ENCODE measurements at regions not wholly inside any gene's neighbourhood (a gene's known extent, or its start where the extent isn't known, plus 50 kb on each side); places are given as distances from the start of the nearest gene placed in this dataset.
A peak's percentile ranks its signal among the peaks of the same experiment; 100 is the strongest.

DNA sequence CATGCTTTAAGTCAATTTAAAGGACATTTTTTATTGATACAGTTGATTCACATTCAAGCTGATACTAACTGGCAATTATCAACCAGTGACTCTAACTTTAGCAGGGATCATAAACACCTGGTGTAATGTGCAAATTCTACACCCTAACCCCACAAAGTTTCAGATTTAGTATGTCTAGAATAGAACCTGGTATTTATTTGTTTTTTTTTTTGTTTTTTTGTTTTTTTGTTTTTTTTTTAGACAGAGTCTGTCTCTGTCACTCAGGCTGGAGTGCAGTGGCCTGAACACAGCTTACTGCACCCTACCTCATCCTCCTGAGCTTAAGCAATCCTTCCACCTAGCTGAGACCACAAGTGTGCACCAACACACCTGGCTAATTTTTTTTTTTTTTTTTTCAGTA lies 311.2 kb upstream of the SEMA6A start (continued):
- TF ChIP-seq, protein P1, sequence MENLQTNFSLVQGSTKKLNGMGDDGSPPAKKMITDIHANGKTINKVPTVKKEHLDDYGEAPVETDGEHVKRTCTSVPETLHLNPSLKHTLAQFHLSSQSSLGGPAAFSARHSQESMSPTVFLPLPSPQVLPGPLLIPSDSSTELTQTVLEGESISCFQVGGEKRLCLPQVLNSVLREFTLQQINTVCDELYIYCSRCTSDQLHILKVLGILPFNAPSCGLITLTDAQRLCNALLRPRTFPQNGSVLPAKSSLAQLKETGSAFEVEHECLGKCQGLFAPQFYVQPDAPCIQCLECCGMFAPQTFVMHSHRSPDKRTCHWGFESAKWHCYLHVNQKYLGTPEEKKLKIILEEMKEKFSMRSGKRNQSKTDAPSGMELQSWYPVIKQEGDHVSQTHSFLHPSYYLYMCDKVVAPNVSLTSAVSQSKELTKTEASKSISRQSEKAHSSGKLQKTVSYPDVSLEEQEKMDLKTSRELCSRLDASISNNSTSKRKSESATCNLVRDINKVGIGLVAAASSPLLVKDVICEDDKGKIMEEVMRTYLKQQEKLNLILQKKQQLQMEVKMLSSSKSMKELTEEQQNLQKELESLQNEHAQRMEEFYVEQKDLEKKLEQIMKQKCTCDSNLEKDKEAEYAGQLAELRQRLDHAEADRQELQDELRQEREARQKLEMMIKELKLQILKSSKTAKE (IDR thresholded peaks at IDR 0.05; ENCODE audit: low read depth, poor library complexity, severe bottlenecking): peak; percentile 27
- TF ChIP-seq RUNX3 (IDR thresholded peaks at IDR 0.05; ENCODE audit: low read length) (peak; percentile 36; the same call in 1 of the 2 replicates), IKZF2 (IDR thresholded peaks at IDR 0.05) (peak; percentile 40 to 43; a peak in 2 of 4 replicates), ZNF384 (IDR thresholded peaks at IDR 0.05; ENCODE audit: borderline replicate concordance, low read depth, low read length) (peak; percentile 78), ZSCAN29 (IDR thresholded peaks at IDR 0.05) (no peak), IRF4 (IDR thresholded peaks at IDR 0.05; ENCODE audit: low read depth, low read length) (no peak), NBN (IDR thresholded peaks at IDR 0.05) (peak; percentile 73), MTA2 (IDR thresholded peaks at IDR 0.05; ENCODE audit: low read depth) (peak; percentile 82), ZBED1 (IDR thresholded peaks at IDR 0.05; ENCODE audit: borderline replicate concordance) (no peak), RAD21 (IDR thresholded peaks at IDR 0.05; ENCODE audit: insufficient read depth, low read depth, low read length) (no peak), RFX5 (IDR thresholded peaks at IDR 0.05; ENCODE audit: low read depth, low read length) (no peak), JUND (IDR thresholded peaks at IDR 0.05; ENCODE audit: low read depth, low read length) (no peak), YBX1 (IDR thresholded peaks at IDR 0.05) (no peak), MEF2B (IDR thresholded peaks at IDR 0.05; ENCODE audit: partially characterized antibody, poor library complexity, severe bottlenecking) (peak; percentile 49), ATF7 (IDR thresholded peaks at IDR 0.05; ENCODE audit: low read depth) (peak; percentile 74)
- TF ChIP-seq, protein P2, sequence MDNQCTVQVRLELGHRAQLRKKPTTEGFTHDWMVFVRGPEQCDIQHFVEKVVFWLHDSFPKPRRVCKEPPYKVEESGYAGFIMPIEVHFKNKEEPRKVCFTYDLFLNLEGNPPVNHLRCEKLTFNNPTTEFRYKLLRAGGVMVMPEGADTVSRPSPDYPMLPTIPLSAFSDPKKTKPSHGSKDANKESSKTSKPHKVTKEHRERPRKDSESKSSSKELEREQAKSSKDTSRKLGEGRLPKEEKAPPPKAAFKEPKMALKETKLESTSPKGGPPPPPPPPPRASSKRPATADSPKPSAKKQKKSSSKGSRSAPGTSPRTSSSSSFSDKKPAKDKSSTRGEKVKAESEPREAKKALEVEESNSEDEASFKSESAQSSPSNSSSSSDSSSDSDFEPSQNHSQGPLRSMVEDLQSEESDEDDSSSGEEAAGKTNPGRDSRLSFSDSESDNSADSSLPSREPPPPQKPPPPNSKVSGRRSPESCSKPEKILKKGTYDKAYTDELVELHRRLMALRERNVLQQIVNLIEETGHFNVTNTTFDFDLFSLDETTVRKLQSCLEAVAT (IDR thresholded peaks at IDR 0.05): peak; percentile 46; the same call in 1 of the 2 replicates
- TF ChIP-seq, protein P3, sequence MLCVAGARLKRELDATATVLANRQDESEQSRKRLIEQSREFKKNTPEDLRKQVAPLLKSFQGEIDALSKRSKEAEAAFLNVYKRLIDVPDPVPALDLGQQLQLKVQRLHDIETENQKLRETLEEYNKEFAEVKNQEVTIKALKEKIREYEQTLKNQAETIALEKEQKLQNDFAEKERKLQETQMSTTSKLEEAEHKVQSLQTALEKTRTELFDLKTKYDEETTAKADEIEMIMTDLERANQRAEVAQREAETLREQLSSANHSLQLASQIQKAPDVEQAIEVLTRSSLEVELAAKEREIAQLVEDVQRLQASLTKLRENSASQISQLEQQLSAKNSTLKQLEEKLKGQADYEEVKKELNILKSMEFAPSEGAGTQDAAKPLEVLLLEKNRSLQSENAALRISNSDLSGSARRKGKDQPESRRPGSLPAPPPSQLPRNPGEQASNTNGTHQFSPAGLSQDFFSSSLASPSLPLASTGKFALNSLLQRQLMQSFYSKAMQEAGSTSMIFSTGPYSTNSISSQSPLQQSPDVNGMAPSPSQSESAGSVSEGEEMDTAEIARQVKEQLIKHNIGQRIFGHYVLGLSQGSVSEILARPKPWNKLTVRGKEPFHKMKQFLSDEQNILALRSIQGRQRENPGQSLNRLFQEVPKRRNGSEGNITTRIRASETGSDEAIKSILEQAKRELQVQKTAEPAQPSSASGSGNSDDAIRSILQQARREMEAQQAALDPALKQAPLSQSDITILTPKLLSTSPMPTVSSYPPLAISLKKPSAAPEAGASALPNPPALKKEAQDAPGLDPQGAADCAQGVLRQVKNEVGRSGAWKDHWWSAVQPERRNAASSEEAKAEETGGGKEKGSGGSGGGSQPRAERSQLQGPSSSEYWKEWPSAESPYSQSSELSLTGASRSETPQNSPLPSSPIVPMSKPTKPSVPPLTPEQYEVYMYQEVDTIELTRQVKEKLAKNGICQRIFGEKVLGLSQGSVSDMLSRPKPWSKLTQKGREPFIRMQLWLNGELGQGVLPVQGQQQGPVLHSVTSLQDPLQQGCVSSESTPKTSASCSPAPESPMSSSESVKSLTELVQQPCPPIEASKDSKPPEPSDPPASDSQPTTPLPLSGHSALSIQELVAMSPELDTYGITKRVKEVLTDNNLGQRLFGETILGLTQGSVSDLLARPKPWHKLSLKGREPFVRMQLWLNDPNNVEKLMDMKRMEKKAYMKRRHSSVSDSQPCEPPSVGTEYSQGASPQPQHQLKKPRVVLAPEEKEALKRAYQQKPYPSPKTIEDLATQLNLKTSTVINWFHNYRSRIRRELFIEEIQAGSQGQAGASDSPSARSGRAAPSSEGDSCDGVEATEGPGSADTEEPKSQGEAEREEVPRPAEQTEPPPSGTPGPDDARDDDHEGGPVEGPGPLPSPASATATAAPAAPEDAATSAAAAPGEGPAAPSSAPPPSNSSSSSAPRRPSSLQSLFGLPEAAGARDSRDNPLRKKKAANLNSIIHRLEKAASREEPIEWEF (IDR thresholded peaks at IDR 0.05; ENCODE audit: insufficient replicate concordance, low read depth, low read length): peak; percentile 29
- TF ChIP-seq, protein P4, sequence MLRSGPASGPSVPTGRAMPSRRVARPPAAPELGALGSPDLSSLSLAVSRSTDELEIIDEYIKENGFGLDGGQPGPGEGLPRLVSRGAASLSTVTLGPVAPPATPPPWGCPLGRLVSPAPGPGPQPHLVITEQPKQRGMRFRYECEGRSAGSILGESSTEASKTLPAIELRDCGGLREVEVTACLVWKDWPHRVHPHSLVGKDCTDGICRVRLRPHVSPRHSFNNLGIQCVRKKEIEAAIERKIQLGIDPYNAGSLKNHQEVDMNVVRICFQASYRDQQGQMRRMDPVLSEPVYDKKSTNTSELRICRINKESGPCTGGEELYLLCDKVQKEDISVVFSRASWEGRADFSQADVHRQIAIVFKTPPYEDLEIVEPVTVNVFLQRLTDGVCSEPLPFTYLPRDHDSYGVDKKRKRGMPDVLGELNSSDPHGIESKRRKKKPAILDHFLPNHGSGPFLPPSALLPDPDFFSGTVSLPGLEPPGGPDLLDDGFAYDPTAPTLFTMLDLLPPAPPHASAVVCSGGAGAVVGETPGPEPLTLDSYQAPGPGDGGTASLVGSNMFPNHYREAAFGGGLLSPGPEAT (IDR thresholded peaks at IDR 0.05; ENCODE audit: low read depth): peak; percentile 45; the same call in 1 of the 2 replicates

Data from GM12878 (cell line).